ENCODE measurements at regions not wholly inside any gene's neighbourhood (a gene's known extent, or its start where the extent isn't known, plus 50 kb on each side); places are given as distances from the start of the nearest gene placed in this dataset.
"Not testable (repeated sequence)": the region's sequence is repeated elsewhere in the genome, so short reads cannot be mapped to it uniquely, and the experiment has no call there.

DNA sequence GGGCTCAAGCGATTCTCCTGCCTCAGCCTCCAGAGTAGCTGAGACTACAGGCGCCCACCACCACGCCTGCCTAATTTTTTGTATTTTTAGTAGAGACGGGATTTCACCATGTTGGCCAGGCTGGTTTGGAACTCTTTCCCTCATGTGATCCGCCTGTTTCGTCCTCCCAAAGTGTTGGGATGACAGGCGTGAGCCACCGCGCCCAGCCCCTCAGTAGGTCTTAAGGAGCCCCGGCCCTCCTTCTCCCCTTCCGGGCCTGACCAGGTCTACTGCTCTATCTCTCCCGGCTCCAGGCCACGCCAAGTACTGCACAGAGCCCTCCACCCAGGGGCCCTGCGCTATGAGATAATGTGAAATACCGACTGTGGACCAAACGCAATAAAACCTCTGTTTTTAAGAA is 785.5 kb downstream of the FOXD4L5 start:
- intact Hi-C loops (cut with DNase I): not testable (repeated sequence)
- peak in 3 of 10 donors; percentile 55 to 79 (median 73) for DNase-seq

DNA sequence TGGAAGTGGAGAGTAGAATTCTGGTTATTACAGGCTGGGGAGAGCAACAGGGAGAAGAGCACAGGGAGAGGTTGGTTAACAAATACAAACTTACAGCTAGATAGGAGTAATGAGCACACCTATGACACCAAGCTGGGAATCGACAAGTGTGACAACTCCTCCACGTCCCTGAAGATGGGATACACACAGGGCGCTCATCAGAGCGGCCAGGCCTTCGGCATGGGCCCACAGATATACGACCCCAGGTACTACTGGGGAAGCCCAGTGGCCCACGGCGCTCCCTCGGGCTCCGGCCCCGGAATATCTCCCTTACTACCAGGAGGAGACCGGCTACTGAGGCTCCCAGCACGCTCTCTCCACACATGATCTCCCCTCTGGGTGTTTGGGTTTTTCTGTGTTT is 786.6 kb downstream of the FOXD4L5 start:
- DNase-seq: peak in 1 of 10 donors; percentile 52
- intact Hi-C loops (cut with DNase I): not testable (repeated sequence)

DNA sequence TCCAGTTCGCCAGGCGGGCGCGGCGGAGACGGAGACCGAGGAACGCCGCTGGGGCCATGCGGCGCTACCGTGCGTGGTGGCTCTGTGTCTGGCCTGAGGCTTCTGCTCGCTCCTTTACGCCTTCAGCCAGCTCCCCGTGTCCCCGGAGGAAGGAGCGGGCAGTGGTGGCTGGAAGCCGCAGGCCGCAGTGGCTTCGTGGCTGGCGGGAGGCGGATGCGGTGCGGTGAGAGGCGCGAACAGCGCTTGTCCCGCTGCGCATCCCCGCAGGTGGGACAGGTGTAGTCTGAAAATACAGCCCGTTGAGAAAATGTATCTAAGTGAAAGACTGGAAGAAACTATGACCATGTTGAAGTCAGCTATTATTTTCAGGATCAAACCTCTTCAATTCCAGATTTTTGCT is 796.5 kb downstream of the FOXD4L5 start:
- intact Hi-C loops (cut with DNase I): not testable (repeated sequence)
- peak in 1 of 10 donors; percentile 65 for DNase-seq

DNA sequence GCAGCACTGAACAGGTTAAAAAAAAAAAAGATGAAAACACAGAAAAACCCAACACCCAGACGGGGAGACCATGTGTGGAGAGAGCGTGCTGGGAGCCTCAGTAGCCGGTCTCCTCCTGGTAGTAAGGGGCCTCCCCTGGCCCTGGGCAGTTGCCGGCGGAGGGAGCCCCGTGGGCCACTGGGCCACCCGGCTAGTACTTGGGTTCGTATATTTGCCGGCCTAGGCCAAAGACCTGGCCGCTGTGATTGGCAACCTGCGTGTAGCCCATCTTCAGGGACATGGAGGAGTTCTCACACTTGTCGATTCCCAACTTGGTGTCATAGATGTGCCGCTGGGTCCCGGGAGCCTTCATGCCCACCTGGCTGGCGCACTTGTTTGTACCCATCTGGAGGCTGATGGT is 798.9 kb downstream of the FOXD4L5 start:
- intact Hi-C loops (cut with DNase I): not testable (repeated sequence)
- DNase-seq: peak in 1 of 10 donors; percentile 80

DNA sequence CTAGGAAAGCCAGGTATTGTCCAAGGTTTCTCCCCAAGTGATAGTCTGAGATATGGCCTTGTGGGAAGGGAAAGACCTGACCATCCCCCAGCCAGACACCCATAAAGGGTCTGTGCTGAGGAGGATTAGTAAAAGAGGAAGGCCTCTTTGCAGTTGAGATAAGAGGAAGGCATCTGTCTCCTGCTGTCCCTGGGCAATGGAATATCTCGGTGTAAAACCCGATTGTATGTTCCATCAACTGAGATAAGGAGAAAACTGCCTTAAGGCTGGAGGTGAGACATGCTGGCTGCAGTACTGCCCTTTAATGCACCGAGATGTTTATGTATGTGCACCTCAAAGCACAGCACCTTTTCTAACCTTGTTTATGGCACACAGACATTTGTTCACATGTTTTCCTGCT is 805.9 kb downstream of the FOXD4L5 start:
- DNase-seq; intact Hi-C loops (cut with DNase I): not testable (repeated sequence)

DNA sequence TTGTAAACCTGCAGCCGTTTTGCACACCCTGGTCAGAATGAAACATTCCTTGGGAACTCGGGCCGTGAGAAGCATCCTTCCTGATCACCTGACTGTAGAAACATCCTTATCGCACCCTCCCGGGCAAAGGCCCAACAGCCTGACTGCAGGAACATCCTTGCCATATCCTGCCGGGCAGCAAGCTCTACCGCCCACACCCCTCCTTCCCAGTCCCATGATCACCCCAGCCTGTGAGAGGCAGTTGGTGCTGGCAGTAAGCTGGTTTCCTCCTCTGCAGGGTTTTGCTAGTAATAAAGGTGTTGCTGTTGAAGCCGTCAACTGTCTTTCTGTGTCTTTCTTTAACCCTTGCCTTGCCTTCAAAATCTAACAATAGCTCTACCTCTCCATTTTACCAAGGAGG is 816.1 kb downstream of the FOXD4L5 start:
- not testable (repeated sequence) for DNase-seq

DNA sequence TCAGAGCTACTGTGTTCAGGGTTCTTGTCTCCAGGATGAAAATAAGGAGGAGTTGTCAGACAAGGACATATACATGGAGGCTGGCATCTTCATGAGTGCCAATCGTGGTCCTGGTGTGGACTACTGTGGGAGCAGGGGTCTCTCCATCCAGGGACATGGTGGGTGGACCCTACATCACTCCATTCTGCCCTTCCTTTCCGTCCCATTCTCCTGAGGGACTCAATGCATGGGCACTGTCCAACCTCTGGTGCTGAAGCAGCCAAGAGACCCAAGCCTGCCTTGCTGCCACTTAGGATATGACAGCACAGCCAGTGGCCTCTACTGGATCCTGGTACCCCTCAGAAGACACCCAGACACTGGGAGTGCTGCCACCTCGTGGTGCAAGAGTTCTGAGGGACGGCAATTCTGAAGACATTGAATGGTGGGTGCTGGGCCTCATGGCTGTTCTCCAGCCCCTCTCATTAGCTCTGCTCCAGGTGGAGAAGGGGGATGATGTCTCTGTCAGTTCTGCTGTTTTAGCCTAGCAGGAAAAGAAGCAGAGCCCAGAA is 818.9 kb downstream of the FOXD4L5 start:
- DNase-seq; intact Hi-C loops (cut with DNase I): not testable (repeated sequence)

More for the DNA sequence above, 816.1 kb downstream of the FOXD4L5 start:
- intact Hi-C loops (cut with DNase I): not testable (repeated sequence)

DNA sequence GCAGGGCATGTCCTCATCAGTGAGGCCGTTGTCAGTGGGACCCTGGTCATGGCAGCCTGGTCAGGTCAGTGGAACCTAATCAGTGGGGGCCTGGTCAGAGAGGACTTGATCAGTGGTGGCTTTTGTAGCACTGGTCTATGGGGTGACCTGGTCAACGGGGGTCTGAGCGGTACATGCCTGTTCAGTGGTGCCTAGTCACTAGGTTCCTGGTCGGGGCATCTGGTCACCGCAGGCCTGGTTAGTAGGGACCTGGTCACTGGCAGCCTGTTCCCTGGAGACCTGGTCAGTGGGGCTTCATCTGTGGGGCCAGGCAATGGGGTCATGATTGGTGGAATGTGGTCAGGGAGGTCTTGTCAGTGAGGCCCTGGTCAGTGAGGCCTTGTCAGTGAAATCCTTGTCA is 823.1 kb downstream of the FOXD4L5 start:
- DNase-seq; intact Hi-C loops (cut with DNase I): not testable (repeated sequence)

DNA sequence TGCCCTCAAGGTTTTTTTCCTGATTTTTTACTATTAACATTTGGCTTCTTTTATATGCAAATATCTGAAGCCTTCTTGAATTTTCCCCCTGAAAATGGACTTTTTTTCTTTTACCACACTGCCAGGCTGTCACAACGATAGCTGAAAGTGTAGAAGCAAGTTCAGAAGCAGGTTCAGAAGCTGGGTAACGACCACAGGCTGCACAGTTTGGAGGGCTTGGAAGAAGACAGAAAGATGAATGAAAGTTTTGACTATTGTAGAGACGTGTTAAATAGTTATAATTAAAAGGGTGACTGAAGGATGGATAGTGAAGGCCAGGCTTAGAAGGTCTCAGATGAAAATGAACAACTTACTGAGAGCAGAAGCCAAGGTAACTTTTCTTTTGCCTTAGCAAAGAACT is 826.4 kb downstream of the FOXD4L5 start:
- DNase-seq: peak in 3 of 10 donors; percentile 26 to 66 (median 50)
- intact Hi-C loops (cut with DNase I): not testable (repeated sequence)

DNA sequence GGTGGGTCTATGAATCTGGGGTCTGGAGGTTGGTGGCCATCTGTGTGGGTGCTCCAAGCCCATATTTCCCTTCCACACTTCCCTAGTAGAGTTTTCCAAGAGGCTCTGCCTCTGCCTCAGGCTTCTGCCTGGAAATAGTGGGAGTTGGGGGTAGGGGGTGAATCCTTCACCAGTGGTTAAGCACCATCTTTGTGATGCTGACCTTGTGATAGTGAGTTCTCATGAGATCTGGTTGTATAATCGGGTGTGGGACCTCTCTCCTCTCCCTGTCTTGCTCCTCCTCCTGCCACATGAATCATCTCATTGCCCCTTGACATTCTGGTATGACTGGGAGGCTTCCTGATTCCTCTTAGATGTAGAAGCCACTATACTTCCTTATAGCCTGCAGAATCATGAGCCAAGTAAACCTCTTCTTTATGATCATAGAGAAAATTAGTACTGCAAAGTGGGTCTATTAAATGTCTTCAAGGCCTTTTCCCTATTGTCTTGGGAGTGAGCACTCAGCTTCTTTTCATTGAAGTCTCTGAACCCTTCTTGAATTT is 829.8 kb downstream of the FOXD4L5 start:
- DNase-seq: not testable (repeated sequence)

DNA sequence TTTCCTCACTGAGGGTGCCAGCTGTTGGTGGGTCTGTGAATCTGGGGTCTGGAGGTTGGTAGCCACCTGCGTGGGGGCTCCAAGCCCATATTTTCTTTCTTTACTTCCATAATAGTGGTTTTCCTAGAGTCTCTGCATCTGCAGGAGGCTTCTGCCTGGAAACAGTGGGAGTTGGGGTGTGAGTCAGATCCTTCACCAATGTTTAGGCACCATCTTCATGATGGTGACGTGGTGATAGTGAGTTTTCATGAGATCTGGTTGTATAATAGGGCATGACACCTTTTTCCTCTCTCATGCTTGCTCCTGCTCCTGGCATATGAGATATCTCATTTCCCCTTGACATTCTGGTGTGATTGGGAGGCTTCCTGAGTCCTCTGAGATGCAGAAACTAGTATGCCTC is 832.9 kb downstream of the FOXD4L5 start:
- intact Hi-C loops (cut with DNase I): not testable (repeated sequence)
- peak in 4 of 10 donors; percentile 12 to 58 (median 42) for DNase-seq

More for the DNA sequence above, 829.8 kb downstream of the FOXD4L5 start:
- intact Hi-C loops (cut with DNase I): not testable (repeated sequence)

DNA sequence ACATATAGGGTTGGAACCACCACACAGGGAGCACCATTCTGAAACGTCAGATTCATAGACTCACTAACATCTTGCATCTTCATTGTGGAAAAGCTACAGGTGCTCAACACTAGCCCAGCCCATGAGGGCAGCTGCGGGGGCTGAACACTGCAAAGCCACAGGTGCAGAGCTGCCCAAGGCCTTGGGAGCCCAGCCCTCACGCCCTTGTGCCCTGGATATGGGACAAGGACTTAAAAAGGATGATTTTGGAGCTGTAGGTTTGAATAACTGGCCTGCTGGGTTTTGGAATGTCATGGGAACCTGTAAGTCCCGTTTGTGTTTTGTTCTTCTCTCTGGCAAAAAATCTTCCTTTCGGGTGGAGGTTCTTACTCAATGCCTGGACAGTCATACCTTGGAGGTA is 834.4 kb downstream of the FOXD4L5 start:
- intact Hi-C loops (cut with DNase I): not testable (repeated sequence)

DNA sequence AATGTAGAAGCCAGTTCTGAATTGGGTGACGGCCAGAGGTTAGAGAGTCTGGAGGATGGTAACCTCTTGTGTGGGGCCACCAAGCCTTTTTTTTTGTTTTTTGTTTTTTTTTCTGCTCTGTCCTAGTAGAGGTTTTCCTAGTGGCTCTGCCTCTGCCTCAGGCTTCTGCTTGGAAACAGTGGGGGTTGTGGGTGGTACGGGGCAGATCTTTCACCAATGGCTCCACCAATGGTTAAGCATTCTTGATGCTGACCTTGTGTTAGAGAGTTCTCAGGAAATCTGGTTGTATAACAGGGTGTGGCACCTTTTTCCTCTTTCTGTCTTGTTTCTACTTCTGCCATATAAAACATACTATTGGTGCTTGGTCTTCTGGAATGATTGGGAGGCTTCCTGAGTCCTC is 836.0 kb downstream of the FOXD4L5 start:
- DNase-seq; intact Hi-C loops (cut with DNase I): not testable (repeated sequence)

More for the DNA sequence above, 834.4 kb downstream of the FOXD4L5 start:
- peak in 2 of 10 donors; percentile 60 to 72 for DNase-seq

DNA sequence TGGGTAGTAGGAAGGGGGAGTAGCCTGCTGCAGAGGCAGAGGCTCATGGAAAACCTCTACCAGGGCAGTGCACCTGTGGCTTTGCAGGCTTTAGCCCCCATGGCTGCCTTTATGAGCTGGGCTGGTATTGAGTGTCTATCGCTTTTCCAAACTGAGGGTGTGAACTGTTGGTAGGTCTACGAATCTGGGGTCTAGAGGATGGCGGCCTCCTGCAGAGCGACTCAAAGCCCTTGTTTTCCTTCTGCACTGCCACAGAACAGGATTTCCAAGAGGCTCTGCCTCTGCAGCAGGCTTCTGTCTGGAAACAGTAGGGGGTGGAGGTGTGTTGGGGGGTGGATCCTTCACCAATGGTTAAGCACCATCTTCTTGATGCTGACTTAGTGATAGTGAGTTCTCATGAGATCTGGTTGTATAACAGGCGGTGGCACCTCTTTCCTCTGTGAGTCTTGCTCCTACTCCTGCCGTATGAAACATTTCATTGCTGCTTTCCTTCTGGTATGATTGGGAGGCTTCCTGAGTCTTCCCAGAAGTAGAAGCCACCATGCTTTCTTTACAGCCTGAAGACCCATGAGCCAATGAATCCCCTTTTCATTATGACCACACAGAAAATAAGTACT is 840.0 kb downstream of the FOXD4L5 start:
- DNase-seq: peak in 3 of 10 donors; percentile 10 to 75 (median 57)
- intact Hi-C loops (cut with DNase I): not testable (repeated sequence)

DNA sequence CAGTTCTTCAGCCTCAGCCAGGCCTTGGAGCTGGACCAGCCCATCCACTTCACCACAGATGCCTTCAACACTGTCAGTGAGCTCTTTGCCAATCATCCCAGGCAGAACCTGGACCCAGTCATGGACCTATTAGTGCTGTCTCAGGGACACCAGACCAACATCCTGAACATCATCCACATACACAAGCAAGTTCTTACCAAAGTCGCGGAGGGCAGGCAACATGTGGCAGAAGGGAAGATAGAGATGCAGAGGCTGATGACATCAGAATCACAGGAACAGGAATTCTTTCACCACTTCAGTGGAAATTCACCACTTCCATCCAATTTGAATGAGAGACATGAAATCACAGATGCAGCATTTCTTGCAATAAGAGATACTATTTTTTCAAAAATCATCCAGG is 845.3 kb downstream of the FOXD4L5 start:
- intact Hi-C loops (cut with DNase I): not testable (repeated sequence)
- peak in 4 of 10 donors; percentile 7 to 81 (median 60) for DNase-seq

Measured in posterior cingulate gyrus (tissue), 11 donors.